ENCODE measurements at regions not wholly inside any gene's neighbourhood (a gene's known extent, or its start where the extent isn't known, plus 50 kb on each side); places are given as distances from the start of the nearest gene placed in this dataset.

GRCh38 chr10:4566011-4566410 lies 260.0 kb upstream of the AKR1E2 start:
- H3K27ac ChIP-seq, result no peak overlapping the region
- DNase-seq (ENCODE audit: low spot score), result no peak
- no peaks in the 10 kb centered on the region for H3K4me1 ChIP-seq

GRCh38 chr10:4561296-4561695 lies 264.7 kb upstream of the AKR1E2 start:
- TF ChIP-seq, protein P1, sequence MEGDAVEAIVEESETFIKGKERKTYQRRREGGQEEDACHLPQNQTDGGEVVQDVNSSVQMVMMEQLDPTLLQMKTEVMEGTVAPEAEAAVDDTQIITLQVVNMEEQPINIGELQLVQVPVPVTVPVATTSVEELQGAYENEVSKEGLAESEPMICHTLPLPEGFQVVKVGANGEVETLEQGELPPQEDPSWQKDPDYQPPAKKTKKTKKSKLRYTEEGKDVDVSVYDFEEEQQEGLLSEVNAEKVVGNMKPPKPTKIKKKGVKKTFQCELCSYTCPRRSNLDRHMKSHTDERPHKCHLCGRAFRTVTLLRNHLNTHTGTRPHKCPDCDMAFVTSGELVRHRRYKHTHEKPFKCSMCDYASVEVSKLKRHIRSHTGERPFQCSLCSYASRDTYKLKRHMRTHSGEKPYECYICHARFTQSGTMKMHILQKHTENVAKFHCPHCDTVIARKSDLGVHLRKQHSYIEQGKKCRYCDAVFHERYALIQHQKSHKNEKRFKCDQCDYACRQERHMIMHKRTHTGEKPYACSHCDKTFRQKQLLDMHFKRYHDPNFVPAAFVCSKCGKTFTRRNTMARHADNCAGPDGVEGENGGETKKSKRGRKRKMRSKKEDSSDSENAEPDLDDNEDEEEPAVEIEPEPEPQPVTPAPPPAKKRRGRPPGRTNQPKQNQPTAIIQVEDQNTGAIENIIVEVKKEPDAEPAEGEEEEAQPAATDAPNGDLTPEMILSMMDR (IDR thresholded peaks at IDR 0.05), result no peak
- DNase-seq (ENCODE audit: low spot score), result no peak
- Histone ChIP-seq H3K36me3 (no peaks in the 10 kb centered on the region), H3K4me3 (no peak overlapping the region), H3K27ac (no peak overlapping the region), H3K4me1 (no peaks in the 10 kb centered on the region), H3K9me3 (no peaks in the 10 kb centered on the region), H3K27me3 (no peaks in the 10 kb centered on the region)

More at GRCh38 chr10:4566011-4566410, 260.0 kb upstream of the AKR1E2 start:
- Histone ChIP-seq H3K27me3 (no peaks in the 10 kb centered on the region), H3K9me3 (no peaks in the 10 kb centered on the region), H3K36me3 (no peaks in the 10 kb centered on the region), H3K4me3 (no peak overlapping the region)
- TF ChIP-seq, protein P1 (IDR thresholded peaks at IDR 0.05), result no peak

DNA sequence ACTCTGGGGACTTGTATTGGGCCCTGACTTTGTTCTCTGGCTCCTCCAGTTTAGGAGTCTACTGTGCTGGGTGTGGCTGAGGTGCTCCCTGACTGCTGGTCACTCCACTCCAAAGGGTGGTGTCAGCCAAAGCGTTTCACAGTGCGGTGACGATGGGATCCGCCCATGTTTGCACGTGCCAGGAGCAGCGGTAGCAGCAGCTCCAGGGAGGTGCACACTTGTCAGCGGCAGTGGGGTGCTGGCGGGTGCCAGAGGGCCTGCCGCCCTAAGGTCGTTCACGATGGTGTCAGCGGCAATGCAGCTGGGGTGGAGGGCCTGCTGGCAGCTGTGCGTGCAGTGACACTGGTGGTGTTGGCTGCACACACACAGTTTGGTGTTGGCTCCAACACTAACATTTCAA lies 268.5 kb upstream of the AKR1E2 start:
- no peak overlapping the region for H3K27ac ChIP-seq
- H3K4me3 ChIP-seq, result no peak overlapping the region
- H3K27me3 ChIP-seq, result no peaks in the 10 kb centered on the region
- H3K9me3 ChIP-seq, result no peaks in the 10 kb centered on the region
- TF ChIP-seq, protein P1 (IDR thresholded peaks at IDR 0.05), result no peak
- H3K4me1 ChIP-seq, result no peaks in the 10 kb centered on the region
- DNase-seq (ENCODE audit: low spot score), result no peak
- H3K36me3 ChIP-seq, result no peaks in the 10 kb centered on the region

DNA sequence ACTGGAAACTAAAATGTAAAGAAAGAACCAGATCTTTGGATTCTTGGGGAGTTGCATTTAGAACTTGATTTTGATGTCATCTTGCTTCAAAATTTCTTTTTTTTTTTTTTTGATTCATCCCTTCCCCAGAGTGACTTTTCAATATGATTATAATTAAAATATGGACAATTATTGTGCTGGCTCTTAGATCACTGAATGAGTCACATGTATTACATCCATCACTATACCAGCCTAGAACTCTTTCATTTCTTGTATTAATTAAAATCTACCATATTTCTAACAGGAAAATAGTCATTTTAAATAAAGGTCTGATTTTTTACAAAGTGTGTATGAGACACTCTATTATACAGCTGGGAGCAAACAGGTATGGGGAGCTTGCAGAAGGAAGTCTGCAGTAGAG lies 269.5 kb upstream of the AKR1E2 start:
- H3K27me3 ChIP-seq, result no peaks in the 10 kb centered on the region
- no peaks in the 10 kb centered on the region for H3K4me1 ChIP-seq
- no peaks in the 10 kb centered on the region for H3K36me3 ChIP-seq
- H3K27ac ChIP-seq, result no peak overlapping the region
- DNase-seq (ENCODE audit: low spot score), result no peak
- H3K9me3 ChIP-seq, result no peaks in the 10 kb centered on the region
- H3K4me3 ChIP-seq, result no peak overlapping the region
- TF ChIP-seq, protein P1 (IDR thresholded peaks at IDR 0.05), result no peak

DNA sequence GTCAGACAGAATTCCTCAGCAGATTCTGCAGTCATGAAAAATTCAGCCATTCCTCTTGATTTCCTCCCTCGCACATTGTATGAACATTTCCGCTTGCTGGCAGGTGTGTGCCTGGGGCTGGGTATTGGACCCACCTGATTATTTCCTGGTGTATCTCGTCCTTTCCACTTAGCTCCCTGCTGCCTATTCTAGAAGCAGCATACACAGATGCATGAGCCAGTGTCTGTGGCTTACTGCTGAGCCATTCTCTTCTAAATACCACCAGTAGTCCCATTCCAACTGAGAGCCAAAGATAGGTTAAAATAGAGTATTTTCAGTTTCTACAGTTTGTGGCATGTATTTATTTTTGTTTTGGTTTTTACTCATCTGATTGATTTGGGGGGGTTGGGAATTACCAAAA lies 270.1 kb upstream of the AKR1E2 start:
- Histone ChIP-seq H3K4me3 (no peak overlapping the region), H3K36me3 (no peaks in the 10 kb centered on the region), H3K9me3 (no peaks in the 10 kb centered on the region), H3K27ac (no peak overlapping the region), H3K4me1 (no peaks in the 10 kb centered on the region), H3K27me3 (no peaks in the 10 kb centered on the region)
- no peak for DNase-seq (ENCODE audit: low spot score)
- TF ChIP-seq, protein P1 (IDR thresholded peaks at IDR 0.05), result no peak

DNA sequence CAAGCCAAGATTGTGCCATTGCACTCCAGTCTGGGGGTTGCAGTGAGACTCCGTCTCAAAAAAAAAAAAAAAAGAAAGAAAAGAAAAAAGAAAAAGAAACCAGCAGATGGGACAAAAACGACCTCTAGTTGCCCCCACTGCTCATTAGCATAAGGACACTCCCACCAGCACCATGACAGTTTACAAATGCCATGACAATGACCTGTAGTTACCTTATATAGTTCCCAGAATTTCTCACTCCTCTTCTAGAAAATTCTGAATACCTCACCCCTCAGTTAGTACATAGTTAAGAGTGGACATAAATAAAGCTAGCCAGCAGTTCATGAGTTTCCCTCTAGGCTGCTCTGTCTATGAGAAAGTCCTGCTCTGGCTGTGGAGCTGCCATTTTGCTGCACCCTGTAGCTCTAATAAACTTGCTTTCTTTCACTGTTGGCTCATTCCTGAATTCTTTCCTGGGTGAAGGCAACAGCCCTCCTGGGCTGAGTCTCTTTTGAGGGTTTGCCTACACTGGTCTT lies 276.8 kb upstream of the AKR1E2 start:
- no peak for DNase-seq (ENCODE audit: low spot score)
- no peaks in the 10 kb centered on the region for H3K9me3 ChIP-seq
- H3K4me3 ChIP-seq, result no peak overlapping the region
- TF ChIP-seq, protein P1 (IDR thresholded peaks at IDR 0.05), result no peak
- no peaks in the 10 kb centered on the region for H3K27me3 ChIP-seq
- no peaks in the 10 kb centered on the region for H3K36me3 ChIP-seq
- H3K4me1 ChIP-seq, result no peaks in the 10 kb centered on the region
- no peak overlapping the region for H3K27ac ChIP-seq

All from right atrium auricular region (tissue), 2 donors.